Thyroid gland (tissue), 4 donors: ENCODE measurements at regions not wholly inside any gene's neighbourhood (a gene's known extent, or its start where the extent isn't known, plus 50 kb on each side); places are given as distances from the start of the nearest gene placed in this dataset.

Experiments used
- POLR2A ChIP-seq, 2 donors: fragments of 450-650 bp; IDR thresholded peaks; one replicate each; pipeline ENCODE4 v1.6.1; 2017; ENCODE audit warnings: antibody characterized with exemption in 2 of 2, mild to moderate bottlenecking in 2 of 2, moderate library complexity in 1 of 2
- TF ChIP-seq, protein P1 (sequence below), 6 experiments: fragments of 200-600 bp in 3 of 6; fragments of 450-650 bp in 3 of 6; sonication (generic) in 3 of 6; IDR thresholded peaks; one replicate each; pipeline ENCODE4 v1.5.1; 2016 to 2019; ENCODE audit warnings: antibody characterized with exemption in 6 of 6, mild to moderate bottlenecking in 2 of 6, inconsistent platforms in 1 of 6, moderate library complexity in 1 of 6

DNA sequence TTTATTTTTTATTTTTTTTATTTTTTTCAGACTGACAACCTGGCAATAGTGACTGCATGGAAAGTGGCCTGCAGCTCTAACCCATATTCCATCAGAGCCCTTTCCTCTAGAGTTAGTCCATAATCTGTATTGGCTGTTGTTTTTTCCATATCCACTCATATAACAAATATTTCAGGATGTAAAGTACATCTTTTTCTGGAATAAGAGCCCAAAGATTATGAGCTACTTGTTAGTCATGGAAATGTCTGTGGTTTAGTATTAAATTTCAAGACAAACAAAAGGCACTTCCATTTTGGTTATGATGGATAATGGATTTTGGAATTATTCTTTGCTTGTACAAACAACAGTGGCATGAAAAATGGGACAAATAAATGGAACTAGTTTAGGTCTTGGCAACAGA, 296.0 kb upstream of the HS3ST1 start:
- TF ChIP-seq, protein P1, sequence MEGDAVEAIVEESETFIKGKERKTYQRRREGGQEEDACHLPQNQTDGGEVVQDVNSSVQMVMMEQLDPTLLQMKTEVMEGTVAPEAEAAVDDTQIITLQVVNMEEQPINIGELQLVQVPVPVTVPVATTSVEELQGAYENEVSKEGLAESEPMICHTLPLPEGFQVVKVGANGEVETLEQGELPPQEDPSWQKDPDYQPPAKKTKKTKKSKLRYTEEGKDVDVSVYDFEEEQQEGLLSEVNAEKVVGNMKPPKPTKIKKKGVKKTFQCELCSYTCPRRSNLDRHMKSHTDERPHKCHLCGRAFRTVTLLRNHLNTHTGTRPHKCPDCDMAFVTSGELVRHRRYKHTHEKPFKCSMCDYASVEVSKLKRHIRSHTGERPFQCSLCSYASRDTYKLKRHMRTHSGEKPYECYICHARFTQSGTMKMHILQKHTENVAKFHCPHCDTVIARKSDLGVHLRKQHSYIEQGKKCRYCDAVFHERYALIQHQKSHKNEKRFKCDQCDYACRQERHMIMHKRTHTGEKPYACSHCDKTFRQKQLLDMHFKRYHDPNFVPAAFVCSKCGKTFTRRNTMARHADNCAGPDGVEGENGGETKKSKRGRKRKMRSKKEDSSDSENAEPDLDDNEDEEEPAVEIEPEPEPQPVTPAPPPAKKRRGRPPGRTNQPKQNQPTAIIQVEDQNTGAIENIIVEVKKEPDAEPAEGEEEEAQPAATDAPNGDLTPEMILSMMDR (IDR thresholded peaks at IDR 0.05): no peak
- TF ChIP-seq POLR2A (IDR thresholded peaks at IDR 0.05): no peak
